ENCODE measurements at regions not wholly inside any gene's neighbourhood (a gene's known extent, or its start where the extent isn't known, plus 50 kb on each side); places are given as distances from the start of the nearest gene placed in this dataset.

- TF ChIP-seq EGR1 (IDR thresholded peaks at IDR 0.05) (no peak), TEAD4 (IDR thresholded peaks at IDR 0.05) (no peak), TAF1 (IDR thresholded peaks at IDR 0.05; ENCODE audit: low read depth) (no peak)
These were observed 449.9 kb downstream of the LRIG3 start for GRCh38 chr12:58470266-58471010.

DNA sequence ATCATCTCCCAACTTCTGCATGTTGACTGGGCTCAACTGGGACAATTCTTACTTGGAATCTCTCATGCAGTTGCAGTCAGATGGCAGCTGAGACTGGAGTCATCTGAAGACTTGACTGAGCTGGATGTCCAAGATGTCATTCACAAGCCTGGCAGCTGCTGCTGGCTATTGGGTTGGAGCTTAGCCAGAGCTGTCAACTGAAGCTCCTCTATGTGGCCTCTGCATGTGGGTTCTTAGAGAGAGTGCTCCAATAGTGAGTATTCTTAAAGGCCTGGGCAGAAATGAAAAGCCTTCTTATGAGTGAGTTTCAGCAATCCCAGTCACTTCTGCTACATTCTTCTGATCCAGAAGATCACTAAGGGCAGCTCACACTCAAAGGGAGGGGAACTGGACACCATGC is 440.9 kb downstream of the LRIG3 start:
- TF ChIP-seq EP300 (IDR thresholded peaks at IDR 0.05; ENCODE audit: borderline replicate concordance): no peak
- TF ChIP-seq RAD21 (IDR thresholded peaks at IDR 0.05; ENCODE audit: low read depth): no peak
- no peak for TF ChIP-seq EGR1 (IDR thresholded peaks at IDR 0.05)
- TF ChIP-seq, protein P1, sequence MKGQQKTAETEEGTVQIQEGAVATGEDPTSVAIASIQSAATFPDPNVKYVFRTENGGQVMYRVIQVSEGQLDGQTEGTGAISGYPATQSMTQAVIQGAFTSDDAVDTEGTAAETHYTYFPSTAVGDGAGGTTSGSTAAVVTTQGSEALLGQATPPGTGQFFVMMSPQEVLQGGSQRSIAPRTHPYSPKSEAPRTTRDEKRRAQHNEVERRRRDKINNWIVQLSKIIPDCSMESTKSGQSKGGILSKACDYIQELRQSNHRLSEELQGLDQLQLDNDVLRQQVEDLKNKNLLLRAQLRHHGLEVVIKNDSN (IDR thresholded peaks at IDR 0.05): no peak
- no peak for TF ChIP-seq CEBPB (IDR thresholded peaks at IDR 0.05)
- TF ChIP-seq YY1 (IDR thresholded peaks at IDR 0.05; ENCODE audit: low read depth): no peak
- TF ChIP-seq TAF1 (IDR thresholded peaks at IDR 0.05; ENCODE audit: low read depth): no peak
- no peak for TF ChIP-seq ZBTB7A (IDR thresholded peaks at IDR 0.05; ENCODE audit: low read depth)
- no peak for TF ChIP-seq TCF12 (IDR thresholded peaks at IDR 0.05; ENCODE audit: low read depth)
- TF ChIP-seq MAX (IDR thresholded peaks at IDR 0.05): no peak
- TF ChIP-seq CREB1 (IDR thresholded peaks at IDR 0.05; ENCODE audit: low read depth): no peak
- TF ChIP-seq NFIC (IDR thresholded peaks at IDR 0.05): no peak
- TF ChIP-seq, protein P2, sequence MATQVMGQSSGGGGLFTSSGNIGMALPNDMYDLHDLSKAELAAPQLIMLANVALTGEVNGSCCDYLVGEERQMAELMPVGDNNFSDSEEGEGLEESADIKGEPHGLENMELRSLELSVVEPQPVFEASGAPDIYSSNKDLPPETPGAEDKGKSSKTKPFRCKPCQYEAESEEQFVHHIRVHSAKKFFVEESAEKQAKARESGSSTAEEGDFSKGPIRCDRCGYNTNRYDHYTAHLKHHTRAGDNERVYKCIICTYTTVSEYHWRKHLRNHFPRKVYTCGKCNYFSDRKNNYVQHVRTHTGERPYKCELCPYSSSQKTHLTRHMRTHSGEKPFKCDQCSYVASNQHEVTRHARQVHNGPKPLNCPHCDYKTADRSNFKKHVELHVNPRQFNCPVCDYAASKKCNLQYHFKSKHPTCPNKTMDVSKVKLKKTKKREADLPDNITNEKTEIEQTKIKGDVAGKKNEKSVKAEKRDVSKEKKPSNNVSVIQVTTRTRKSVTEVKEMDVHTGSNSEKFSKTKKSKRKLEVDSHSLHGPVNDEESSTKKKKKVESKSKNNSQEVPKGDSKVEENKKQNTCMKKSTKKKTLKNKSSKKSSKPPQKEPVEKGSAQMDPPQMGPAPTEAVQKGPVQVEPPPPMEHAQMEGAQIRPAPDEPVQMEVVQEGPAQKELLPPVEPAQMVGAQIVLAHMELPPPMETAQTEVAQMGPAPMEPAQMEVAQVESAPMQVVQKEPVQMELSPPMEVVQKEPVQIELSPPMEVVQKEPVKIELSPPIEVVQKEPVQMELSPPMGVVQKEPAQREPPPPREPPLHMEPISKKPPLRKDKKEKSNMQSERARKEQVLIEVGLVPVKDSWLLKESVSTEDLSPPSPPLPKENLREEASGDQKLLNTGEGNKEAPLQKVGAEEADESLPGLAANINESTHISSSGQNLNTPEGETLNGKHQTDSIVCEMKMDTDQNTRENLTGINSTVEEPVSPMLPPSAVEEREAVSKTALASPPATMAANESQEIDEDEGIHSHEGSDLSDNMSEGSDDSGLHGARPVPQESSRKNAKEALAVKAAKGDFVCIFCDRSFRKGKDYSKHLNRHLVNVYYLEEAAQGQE (IDR thresholded peaks at IDR 0.05; ENCODE audit: low read depth): no peak
- no peak for TF ChIP-seq TEAD4 (IDR thresholded peaks at IDR 0.05)
- no peak for TF ChIP-seq FOXM1 (IDR thresholded peaks at IDR 0.05; ENCODE audit: borderline replicate concordance, low read depth)

- TF ChIP-seq, protein P1 (IDR thresholded peaks at IDR 0.05): no peak
- TF ChIP-seq CEBPB (IDR thresholded peaks at IDR 0.05): no peak
- no peak for TF ChIP-seq TAF1 (IDR thresholded peaks at IDR 0.05; ENCODE audit: low read depth)
- no peak for TF ChIP-seq EGR1 (IDR thresholded peaks at IDR 0.05)
- TF ChIP-seq EP300 (IDR thresholded peaks at IDR 0.05; ENCODE audit: borderline replicate concordance): no peak
- no peak for TF ChIP-seq ZBTB7A (IDR thresholded peaks at IDR 0.05; ENCODE audit: low read depth)
- no peak for TF ChIP-seq TEAD4 (IDR thresholded peaks at IDR 0.05)
- TF ChIP-seq YY1 (IDR thresholded peaks at IDR 0.05; ENCODE audit: low read depth): no peak
- no peak for TF ChIP-seq TCF12 (IDR thresholded peaks at IDR 0.05; ENCODE audit: low read depth)
- TF ChIP-seq MAX (IDR thresholded peaks at IDR 0.05): no peak
- TF ChIP-seq, protein P2 (IDR thresholded peaks at IDR 0.05; ENCODE audit: low read depth): no peak
These were observed 438.5 kb downstream of the LRIG3 start for GRCh38 chr12:58481811-58482210.

GRCh38 chr12:58487255-58487654 is 433.0 kb downstream of the LRIG3 start:
- no peak for TF ChIP-seq TEAD4 (IDR thresholded peaks at IDR 0.05)

DNA sequence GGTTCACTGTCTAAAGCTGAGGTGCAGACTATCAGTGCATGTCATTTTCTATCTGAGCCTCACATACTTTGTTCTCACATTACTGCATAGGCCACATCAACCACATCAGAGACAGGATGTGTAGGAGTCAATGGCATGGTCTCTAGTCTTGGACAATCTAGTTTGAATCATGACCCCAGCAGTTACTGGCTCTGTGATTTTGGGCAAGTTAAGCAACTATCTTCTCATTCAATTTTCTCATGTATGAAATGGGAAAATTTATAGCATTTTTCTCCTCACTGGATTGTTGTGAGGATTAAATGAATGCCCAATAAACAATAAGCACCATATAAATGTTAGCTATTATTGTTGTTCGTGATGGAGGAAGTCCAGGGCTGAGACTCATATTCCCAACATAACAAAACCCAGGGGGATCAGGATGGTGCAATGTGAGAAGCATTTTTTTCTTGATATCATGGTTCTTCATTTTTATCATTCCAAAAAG is 432.6 kb downstream of the LRIG3 start:
- TF ChIP-seq YY1 (IDR thresholded peaks at IDR 0.05; ENCODE audit: low read depth) (no peak), CREB1 (IDR thresholded peaks at IDR 0.05; ENCODE audit: low read depth) (no peak), FOXM1 (IDR thresholded peaks at IDR 0.05; ENCODE audit: borderline replicate concordance, low read depth) (no peak), ZBTB7A (IDR thresholded peaks at IDR 0.05; ENCODE audit: low read depth) (no peak), TAF1 (IDR thresholded peaks at IDR 0.05; ENCODE audit: low read depth) (no peak), CEBPB (IDR thresholded peaks at IDR 0.05) (no peak), MAX (IDR thresholded peaks at IDR 0.05) (no peak)
- TF ChIP-seq, protein P1 (IDR thresholded peaks at IDR 0.05): no peak

DNA sequence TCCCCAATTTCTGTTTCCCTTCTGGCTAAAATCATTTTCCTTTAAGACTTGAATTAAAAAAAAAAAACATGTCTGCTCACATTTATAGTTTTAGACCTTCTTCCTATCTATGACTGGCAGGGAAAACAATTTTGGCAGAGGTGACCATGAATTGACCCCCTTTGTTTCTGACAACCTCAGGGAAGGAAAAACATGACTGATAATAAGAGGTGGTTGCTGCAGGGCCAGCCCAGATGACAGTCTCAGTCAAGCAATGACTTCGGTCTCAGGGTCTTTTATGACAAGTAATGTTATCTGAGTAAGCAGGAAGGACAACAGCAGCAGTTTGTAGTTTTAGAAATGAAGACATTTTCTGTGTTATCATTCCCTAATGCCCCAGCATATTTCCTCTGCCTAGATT is 430.9 kb downstream of the LRIG3 start:
- TF ChIP-seq TCF12 (IDR thresholded peaks at IDR 0.05; ENCODE audit: low read depth) (no peak), RAD21 (IDR thresholded peaks at IDR 0.05; ENCODE audit: low read depth) (no peak), FOXM1 (IDR thresholded peaks at IDR 0.05; ENCODE audit: borderline replicate concordance, low read depth) (no peak), EGR1 (IDR thresholded peaks at IDR 0.05) (no peak), ZBTB7A (IDR thresholded peaks at IDR 0.05; ENCODE audit: low read depth) (no peak), EP300 (IDR thresholded peaks at IDR 0.05; ENCODE audit: borderline replicate concordance) (no peak), CREB1 (IDR thresholded peaks at IDR 0.05; ENCODE audit: low read depth) (no peak), MAX (IDR thresholded peaks at IDR 0.05) (no peak), CEBPB (IDR thresholded peaks at IDR 0.05) (no peak)
- TF ChIP-seq, protein P1 (IDR thresholded peaks at IDR 0.05): no peak
- TF ChIP-seq, protein P2 (IDR thresholded peaks at IDR 0.05; ENCODE audit: low read depth): no peak

Measured in Ishikawa (cell line).